HCT116 (cell line): ENCODE measurements at regions not wholly inside any gene's neighbourhood (a gene's known extent, or its start where the extent isn't known, plus 50 kb on each side); places are given as distances from the start of the nearest gene placed in this dataset.

Source experiments
- CTCF ChIP-seq, 3 experiments: fragments of 200-600 bp in 1 of 3; sonication (generic) in 1 of 3; IDR thresholded peaks in 2 of 3; conservative IDR thresholded peaks in 1 of 3; 2 replicates each; pipeline ENCODE4 v1.5.1; 2012 to 2017; ENCODE audit warnings: low read depth in 2 of 3, low read length in 2 of 3, antibody characterized with exemption in 1 of 3, borderline replicate concordance in 1 of 3, control low read depth in 1 of 3, mild to moderate bottlenecking in 1 of 3, mixed read lengths in 1 of 3, mixed run types in 1 of 3, moderate library complexity in 1 of 3; ENCODE audit not compliant: insufficient read depth in 1 of 3
- ELF1 ChIP-seq: IDR thresholded peaks from 2 replicates; pipeline ENCODE4 v1.6.1; 2012; ENCODE audit warnings: low read depth, borderline replicate concordance
- EZH2phosphoT487 ChIP-seq: fragments of 200-600 bp; IDR thresholded peaks from 2 replicates; pipeline ENCODE4 v1.6.1; 2018; ENCODE audit warnings: antibody characterized with exemption, borderline replicate concordance
- TCF7L2 ChIP-seq: IDR thresholded peaks from 2 replicates; pipeline ENCODE4 v1.7.0; 2011; ENCODE audit warnings: borderline replicate concordance, inconsistent platforms; ENCODE audit not compliant: insufficient read depth, insufficient read length; ENCODE audit errors: extremely low read depth

DNA sequence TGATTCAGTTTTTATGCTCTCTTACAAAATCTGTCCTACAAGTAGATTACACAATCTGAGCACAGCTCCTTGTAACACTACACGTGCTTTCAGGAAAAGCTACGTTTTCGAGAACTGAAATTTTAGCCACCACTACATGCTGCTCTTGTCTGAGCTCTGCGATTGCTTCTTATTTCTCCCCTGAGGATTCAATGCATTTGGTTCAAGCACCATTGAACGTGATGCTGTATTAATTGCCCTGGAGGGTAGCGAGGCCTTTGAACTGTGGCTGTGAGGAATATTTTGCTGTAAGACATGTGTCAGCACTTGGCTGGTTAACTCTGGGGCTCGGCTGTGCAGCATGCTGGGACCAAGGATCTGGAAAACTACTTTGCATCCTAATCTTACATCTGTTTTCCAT is 405.8 kb downstream of the EPHA4 start:
- TF ChIP-seq CTCF (IDR thresholded peaks at IDR 0.05 in 2 of 3, conservative IDR thresholded peaks at IDR 0.05 in 1 of 3; ENCODE audit: borderline replicate concordance in 1 of 3, insufficient read depth in 1 of 3, low read depth in 2 of 3, low read length in 2 of 3) (no peak), TCF7L2 (no peak), EZH2phosphoT487 (no peak), ELF1 (no peak)
